Stimulated activated CD4-positive, alpha-beta T cell treated with anti-CD3 and anti-CD28 coated beads, TNF-alpha, amount 100 ng/mL, for 1 hour (primary cell): ENCODE measurements at regions not wholly inside any gene's neighbourhood (a gene's known extent, or its start where the extent isn't known, plus 50 kb on each side); places are given as distances from the start of the nearest gene placed in this dataset.
A peak's percentile ranks its signal among the peaks of the same experiment; 100 is the strongest.
"Not testable (repeated sequence)": the region's sequence is repeated elsewhere in the genome, so short reads cannot be mapped to it uniquely, and the experiment has no call there.

Source experiments
- DNase-seq, 3 donors: peaks; one replicate each; pipeline ENCODE4 v3.0.0-alpha.2; 2020; ENCODE audit warnings: low read depth in 3 of 3, low spot score in 1 of 3

DNA sequence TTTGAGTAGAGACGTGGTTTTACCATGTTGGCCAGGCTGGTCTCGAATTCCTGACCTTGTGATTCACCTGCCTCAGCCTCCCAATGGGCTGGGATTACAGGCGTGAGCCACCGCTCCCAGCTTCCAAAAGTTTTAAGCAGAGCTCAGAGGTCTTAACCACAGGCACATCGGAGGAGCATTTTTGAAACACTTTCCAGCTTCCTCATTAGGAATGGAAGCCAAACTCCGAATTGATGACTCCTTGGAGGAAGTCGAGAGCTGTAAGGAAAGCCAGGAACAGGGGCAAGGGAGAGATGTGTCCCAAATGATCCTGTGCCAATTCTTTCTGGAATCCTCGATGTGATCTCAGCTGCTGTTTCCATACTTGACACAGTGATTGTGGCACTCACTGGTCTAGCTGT lies 56.2 kb upstream of the CCZ1B start:
- not testable (repeated sequence) for DNase-seq

DNA sequence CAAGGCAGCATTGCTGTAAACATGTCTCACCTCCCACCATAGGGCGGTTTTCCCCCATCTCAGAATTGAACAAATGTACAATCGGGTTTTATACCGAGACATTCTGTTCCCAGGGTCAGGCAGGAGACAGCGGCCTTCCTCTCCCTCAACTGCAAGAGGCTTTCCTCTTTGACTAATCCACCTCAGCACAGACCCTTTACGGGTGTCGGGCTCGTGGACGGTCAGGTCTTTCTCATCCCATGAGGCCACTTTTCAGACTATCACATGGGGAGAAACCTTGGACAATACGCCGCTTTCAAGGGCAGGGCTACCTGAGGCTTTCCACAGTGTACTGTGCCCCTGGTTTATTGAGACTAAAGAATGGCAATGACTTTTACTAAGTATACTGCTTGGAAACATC lies 57.7 kb upstream of the CCZ1B start:
- not testable (repeated sequence) for DNase-seq

DNA sequence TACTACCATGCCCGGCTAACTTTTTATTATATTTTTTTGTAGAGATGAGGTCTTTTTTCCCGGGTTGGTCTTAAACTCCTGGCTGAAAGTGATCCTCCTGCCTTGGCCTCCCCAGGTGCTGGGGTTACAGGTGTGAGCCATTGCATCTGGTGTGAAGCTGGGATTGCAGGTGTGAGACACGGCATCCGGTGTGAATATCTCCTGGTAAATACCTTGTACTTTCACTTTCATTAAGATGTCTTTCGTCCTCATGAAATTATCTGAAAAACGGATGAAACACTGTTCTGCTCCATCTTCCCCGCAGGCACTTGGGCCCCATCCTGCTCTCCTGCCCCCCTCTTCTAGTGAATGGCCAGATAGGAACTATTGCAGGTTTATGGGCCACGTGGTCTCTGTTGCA lies 60.1 kb upstream of the CCZ1B start:
- no peak for DNase-seq

DNA sequence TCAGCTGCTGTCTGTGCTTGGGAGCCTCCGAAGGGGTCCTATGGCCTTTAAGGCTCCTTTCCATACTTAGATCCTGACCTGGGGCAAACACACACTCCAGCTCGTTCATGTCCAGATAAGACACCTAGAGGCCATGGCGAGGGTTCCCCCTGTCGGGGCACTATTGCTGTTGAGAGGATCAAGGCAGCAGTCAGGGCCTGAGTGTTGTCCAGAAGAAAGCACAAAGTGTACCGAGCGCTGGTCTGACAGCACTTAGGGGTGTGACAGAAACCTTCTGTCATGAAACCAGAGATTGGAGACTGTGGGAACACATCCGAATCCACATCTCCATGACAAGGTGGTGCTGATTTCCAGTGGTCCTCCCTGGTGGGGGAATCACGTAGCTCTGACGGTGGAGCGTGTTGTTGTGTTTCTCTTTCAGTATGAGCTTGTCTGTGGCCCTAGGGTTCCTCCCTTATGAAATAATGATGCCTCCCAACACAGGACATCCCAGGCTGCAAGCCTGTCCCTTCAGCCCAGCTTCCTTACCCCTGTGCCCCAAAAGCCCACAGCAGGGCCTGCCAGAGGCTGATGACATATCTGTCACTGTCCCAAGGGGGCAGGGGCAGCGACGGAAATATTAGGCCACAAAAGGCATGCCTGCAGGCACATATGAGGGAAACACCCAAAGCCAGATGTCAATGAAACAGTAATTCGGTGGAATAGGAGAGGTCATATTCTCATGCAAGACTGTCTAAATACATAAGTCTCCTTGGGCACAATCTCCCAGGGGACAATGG lies 62.4 kb upstream of the CCZ1B start:
- not testable (repeated sequence) for DNase-seq

DNA sequence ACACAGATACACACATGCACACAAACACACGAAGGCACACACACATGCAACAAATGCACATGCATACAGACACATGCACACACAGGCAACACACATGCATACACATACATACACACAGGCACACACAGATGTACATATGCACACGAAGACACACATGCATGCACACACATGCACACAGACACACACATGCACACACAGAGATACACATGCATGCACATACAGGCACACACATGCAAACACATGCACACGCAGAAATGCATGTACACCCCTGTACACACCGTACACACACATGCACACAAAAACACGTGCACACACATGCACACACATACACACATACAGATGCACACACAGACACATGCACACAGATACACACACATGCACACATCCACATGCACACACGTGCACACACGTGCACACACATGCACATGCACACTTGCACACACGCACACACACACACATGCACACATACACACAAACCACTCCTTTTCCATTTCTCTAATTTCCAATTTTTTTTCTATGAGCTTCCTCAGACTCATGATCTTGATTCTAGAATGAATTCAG lies 63.3 kb upstream of the CCZ1B start:
- no peak for DNase-seq

DNA sequence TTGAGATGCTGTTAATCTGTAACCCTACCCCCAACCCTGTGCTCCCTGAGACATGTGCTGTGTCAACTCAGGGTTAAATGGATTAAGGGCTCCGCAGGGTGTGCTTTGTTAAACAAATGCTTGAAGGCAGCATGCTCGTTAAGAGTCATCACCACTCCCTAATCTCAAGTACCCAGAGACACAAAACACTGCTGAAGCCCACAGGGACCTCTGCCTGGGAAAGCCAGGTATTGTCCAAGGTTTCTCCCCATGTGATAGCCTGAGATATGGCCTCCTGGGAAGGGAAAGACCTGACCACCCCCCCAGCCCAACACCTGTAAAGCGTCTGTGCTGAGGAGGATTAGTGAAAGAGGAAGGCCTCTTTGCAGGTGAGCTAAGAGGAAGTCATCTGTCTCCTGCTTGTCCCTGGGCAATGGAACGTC lies 76.0 kb upstream of the CCZ1B start:
- DNase-seq: not testable (repeated sequence)

DNA sequence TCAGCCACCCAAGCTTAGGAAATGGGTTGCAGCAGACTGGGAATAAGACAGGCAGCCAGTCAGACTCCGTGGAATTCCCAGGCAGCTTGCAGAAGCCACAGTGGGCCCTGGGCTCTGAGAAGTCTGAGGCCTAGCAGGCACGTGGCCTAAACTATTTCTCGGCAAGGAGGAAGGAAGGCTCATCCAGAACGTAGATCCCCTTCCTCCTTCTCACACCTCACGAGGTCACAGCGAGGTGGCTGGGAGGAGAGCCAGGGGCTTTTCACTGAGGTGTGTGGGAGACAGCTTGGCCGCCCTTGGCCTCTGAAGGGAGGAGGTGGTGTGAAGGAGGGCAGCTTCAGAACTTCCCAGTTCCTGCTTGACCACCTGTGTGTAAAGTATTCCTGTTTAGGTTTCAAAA lies 77.2 kb upstream of the CCZ1B start:
- DNase-seq: not testable (repeated sequence)

DNA sequence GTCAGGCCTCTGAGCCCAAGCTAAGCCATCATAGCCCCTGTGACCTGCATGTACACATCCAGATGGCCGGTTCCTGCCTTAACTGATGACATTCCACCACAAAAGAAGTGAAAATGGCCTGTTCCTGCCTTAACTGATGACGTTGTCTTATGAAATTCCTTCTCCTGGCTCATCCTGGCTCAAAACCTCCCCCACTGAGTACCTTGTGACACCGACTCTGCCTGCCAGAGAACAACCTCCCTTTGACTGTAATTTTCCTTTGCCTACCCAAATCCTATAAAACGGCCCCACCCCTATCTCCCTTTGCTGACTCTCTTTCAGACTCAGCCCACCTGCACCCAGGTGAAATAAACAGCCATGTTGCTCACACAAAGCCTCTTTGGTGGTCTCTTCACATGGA lies 77.7 kb upstream of the CCZ1B start:
- DNase-seq: not testable (repeated sequence)

DNA sequence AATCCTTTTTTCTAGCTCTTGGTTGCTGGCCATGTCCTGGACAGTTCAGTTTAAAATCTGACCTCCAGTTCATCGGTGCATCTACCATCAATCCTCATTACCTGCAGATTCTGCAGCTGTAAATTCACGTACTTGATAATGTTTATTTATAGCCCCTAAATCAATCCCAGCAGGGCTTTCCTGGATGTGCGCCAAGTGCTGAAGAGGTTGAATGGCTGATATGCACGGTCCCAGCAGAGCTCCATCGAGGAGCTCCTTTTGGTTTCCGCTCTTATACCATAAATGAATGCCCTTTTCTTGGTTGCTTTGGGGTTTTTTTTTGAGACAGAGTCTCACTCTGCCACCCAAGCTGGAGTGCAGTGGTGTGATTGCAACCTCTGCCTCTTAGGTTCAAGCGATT lies 91.2 kb upstream of the CCZ1B start:
- DNase-seq: no peak

DNA sequence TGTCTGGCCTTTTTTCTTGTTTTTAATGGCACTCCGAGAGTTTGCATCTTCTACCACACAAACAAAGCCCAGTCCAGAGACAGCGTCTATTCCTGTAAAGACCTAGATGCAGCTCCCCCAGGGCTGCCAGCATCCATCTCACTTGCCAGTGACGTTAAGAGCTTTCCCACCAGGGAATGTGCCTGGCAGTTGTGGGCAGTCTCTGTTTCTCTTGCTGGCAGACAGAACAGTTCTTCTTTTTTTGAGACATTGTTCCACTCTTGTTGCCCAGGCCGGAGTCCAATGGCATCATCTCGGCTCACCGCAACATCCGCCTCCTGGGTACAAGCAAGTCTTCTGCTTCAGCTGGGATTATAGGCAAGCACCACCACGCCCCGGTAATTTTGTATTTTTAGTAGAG lies 93.1 kb upstream of the CCZ1B start:
- DNase-seq: not testable (repeated sequence)

DNA sequence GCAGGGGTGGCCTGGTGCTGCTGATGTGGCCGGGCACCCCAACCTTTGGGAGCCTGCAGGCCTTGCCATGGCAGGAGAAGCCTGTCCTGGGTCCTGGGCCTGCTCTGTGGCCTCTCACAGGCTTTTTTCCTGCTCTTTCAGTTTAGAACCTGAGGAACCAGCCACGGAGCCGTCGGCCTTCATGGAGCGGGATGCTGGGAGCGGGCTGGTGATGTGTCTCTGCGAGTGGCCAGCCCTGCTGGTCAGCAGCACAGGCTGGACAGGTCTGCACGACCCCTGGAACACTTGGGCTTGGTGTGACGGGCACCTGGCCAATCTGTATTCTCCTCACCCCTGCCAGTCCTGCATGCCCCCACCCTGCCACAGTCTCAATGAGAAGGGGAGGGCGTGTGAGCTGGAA lies 98.4 kb upstream of the CCZ1B start:
- not testable (repeated sequence) for DNase-seq

DNA sequence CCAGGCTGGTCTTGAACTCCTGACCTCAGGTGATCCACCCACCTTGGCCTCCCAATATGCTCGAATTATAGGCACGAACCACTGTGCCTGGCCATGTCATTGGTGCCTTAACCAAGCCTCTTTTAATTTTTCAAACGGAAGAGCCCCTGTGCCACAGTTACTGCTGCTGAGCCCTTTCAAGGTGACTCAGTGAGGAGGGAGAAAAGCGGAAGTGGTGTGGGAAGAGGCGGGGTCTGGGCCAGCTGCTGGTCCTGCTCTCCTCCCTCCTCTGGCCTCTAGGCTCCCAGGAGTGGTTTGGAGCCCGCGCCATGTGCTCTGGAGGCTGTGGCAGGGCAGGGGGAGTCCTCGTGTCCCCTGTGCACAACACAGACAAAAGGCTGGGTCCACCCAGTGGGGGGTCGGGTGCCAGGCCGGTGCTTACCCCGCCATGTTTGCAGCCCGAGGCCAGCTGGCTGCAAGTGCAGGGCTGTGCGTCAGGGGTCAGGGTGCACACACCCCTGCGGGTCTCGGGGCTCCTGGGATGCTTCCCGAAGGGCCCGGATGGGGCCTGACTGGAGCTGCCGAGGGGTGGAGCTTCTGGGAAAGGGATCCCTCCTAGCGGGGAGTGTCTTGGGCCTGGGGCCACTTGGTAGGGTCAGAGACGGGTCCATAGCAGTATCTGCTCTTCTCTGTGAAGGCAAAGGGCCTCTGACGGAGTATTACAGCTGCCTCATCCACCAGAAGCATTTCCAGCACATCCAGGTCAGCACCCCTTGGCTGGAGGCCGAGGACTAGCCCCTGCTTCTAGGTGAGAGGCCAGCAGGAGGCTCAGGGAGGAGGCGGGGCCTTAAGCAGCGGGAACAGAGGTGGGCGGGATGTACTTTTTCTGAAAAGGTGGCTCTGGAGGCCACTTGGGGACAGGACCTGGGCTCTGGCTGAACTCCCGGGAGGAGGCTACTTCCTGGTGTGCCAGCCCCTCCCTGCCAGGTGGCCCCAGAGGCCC lies 100.4 kb upstream of the CCZ1B start:
- not testable (repeated sequence) for DNase-seq

DNA sequence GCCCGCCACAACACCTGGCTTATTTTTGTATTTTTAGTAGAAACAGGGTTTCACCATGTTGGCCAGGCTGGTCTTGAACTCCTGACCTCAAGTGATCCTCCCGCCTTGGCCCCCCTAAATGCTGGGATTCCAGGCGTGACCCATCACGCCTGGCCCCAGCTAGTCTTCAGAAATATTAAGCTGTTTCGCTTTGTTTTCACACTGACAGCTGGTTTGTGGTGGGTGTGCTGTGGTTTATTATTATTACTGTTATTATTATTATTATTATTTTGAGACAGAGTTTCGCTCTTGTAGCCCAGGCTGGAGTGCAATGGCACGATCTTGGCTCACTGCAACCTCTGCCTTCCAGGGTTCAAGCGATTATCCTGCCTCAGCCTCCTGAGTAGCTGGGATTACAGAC lies 101.6 kb upstream of the CCZ1B start:
- not testable (repeated sequence) for DNase-seq

DNA sequence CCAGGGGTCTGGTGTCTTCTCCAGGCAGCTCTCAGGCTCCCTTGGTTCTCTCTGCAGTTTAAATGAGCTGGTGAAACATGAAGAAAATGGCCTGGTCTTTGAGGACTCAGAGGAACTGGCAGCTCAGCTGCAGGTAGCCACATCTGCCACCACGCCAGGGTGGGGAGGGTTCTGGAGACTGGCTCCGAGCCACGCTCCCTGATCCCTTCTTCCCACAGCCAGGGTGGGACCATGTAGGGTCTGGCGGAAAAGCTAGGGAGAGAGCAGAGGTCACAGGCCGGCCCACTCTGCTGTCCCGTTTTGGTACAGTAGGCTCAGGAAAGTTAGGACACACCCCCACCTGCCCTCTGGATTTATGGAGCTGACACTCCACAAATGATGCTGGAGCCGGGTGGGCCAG lies 103.5 kb upstream of the CCZ1B start:
- not testable (repeated sequence) for DNase-seq

DNA sequence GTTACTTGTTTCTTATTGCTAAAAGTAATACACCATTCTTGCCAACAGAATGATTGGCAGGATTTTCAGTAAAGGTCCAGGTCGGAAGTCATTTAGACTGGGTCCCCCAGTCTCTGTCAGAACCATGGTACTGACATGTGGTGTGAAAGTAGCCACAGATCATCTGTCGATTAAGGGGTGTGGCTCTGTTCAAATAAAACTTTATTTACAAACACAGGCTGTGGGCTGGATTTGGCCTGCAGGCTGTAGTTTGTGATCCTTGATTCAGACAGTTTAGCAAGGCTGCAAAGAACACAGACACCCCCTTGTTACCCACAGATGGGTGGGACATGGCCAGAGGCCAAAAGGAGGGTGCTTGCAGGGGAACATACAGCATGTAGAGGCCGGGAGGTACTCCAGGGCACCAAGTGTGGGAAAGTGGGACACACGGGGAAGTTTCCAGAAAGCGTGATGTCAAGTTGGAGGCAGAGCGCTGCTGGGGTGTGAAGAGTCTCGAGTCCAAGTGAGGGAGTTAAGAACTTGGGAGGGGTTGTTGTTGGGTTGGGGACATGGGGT lies 104.1 kb upstream of the CCZ1B start:
- DNase-seq: not testable (repeated sequence)

DNA sequence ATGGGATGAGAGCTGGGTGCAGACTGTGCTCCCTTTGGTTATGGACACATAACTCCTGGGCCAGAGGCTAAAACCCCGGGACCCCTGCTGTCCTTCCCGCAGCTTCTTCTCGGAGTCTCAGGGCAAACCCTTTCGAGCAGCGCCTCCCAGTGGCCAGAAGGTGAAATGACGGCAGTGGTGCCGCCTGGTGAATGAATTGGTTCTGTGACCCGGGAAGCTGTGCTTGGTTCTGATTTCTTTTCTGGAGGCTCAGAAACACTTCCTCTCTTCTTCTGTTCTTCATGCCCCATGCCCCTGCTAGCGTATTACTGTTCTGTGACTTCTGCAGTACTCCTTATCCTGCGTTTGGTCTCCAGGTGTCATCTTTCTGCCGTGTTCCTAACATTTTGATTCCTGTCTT lies 104.7 kb upstream of the CCZ1B start:
- DNase-seq: peak in 1 of 3 donors; percentile 26

DNA sequence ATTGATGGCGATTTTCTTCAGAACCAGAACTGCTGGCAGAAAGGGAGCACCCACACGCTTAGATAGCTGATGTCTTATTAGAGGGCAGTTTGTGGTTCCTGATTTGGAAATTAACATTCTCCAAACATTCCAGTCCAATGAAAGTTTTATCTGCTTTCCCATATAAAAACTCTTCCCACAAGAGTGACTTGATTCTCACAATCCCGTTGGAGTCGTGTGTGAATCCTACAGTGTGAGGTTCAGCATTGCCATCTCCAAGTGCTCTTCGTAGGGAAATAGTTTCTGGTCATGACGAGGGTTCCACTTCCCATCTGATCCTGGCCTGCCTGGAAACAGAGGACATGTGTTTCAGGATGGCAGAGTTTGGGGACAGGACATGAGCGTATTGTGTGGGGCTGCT lies 105.4 kb upstream of the CCZ1B start:
- not testable (repeated sequence) for DNase-seq

DNA sequence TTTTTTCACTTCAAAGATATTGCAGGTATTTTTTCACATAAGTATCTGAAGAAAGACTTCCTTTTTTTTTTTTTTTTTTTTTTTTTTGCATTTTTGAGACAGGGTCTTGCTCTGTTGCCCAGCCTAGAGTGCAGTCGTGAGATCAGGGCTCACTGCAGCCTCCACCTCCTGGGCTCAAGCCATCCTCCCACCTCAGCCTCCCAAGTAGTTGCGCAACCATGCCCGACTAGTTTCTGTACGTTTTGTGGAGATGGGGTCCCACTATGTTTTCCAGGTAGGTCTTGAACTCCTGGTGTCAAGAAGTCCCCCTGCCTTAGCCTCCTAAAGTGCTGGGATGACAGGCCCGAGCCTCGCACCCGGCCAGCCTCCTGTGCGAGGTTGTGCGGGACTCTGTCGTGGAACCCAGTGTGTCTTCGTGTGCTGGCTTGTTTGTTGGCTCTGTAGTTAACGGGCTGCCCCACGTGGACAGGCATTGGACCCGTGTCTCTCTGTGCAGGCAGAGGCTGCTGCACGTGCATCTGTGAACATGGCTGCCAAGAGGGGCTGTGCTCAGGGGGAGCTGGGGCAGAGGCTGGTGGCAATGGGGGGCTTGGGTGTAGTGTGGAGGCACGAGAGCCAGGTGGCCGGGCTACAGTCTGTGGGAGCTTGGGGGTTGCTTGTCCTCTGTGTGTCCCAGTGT lies 108.0 kb upstream of the CCZ1B start:
- not testable (repeated sequence) for DNase-seq

DNA sequence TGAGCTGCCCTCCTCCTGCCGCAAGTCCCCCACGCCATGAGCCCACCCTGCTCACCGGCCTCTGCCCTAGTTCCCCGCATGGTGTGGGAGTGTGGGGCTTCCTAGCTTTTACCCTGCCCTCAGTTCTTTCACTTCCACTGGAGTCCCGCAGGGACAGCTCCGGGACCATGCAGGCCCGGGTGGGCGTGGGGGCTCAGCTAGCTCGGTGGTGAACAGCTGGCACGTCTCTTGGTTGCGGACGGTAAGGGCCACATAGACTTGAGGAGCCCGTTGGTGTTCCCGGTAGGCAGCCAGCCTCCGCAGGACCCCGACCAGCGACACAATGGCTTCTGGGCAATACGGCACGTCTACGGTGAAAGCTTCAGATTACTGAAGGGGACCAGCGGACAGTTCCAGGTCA lies 108.9 kb upstream of the CCZ1B start:
- DNase-seq: no peak

DNA sequence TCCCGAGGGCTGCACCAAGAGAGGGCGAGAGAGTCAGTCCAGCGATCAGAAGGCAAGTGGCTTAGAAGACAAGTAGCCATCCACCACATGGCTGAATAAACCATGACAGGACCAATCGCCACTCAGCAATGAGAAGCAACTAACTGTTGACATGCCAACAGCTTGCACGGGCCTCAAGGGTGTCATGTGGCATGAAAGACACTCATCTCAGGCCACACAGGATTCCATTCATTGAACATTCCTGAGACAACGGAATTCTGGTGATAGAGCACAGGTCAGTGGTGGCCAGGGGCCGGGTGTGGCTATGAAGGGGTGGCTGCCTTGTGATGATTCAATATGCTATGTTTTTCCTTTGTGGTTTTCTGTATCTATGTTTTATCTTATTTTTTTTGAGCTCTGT lies 110.6 kb upstream of the CCZ1B start:
- not testable (repeated sequence) for DNase-seq

DNA sequence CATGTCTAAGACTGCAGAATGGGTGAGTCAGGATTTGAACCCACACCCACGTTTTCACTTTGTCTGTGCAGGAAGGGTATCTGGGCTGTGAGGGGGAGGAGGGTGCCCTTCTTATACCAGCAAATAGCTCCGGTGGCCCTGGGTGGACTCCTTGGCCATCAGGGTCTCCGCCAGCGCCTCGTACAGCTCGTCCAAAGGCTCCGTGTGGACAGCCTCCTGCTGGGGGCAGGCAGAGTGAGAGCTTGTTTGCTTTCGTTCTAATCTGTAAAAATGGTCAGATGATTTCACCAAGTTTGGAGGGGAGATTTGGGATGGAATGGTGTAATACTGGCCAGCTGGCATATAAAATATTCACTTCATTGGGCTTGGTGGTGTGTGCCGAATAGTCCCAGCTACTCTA lies 111.7 kb upstream of the CCZ1B start:
- not testable (repeated sequence) for DNase-seq
